K562 (cell line): ENCODE measurements at regions not wholly inside any gene's neighbourhood (a gene's known extent, or its start where the extent isn't known, plus 50 kb on each side); places are given as distances from the start of the nearest gene placed in this dataset.

Source experiments
- ATAC-seq: fragments of 200-7000 bp; cut with Tn5 transposase; 3 replicates; pipeline ENCODE4 v1.9.1; 2020; ENCODE audit warnings: moderate library complexity
- BruUV-seq: library from RNA; stranded (reverse); fragments of 400-500 nt; replicated peaks from 2 replicates; lab custom pipeline; 2021; lab: Mats Ljungman, UMichigan
- CTCF ChIA-PET: fragments of 300-600 bp; formaldehyde crosslinking; extraction: SDS; loops from one replicate; lab custom pipeline; 2021; ENCODE audit warnings: low intra/inter-chr PET ratio; lab: Yijun Ruan, JAX
- POLR2A ChIA-PET: fragments of 300-600, 350-650 bp; sonication (Branson Sonifier 250); formaldehyde crosslinking; extraction: SDS; loops from one replicate; lab custom pipeline; 2021; ENCODE audit warnings: antibody characterized with exemption, inconsistent platforms; lab: Yijun Ruan, JAX
- DNase-seq, 4 experiments: peaks; one replicate each; pipeline versions ENCODE4 v3.0.0 to v3.0.0-alpha.2; 2011 to 2018; ENCODE audit warnings: low spot score in 3 of 4, mixed read lengths in 3 of 4; ENCODE audit errors: extremely low read depth in 1 of 4
- FAIRE-seq: peaks from 2 replicates; lab custom pipeline; 2011; peaks lifted over from hg19 to GRCh38; lab: Jason Lieb, UNC
- H2AFZ ChIP-seq: 2 replicates; pipeline ENCODE4 v1.6.0; 2011; ENCODE audit warnings: low read depth, low read length, control low read depth, inconsistent platforms
- H3K27ac ChIP-seq: fragments of 200-600 bp; 3 replicates; pipeline ENCODE4 v1.8.0; 2011; ENCODE audit warnings: low read depth, mild to moderate bottlenecking, control low read depth, inconsistent platforms, low read length, moderate library complexity, mixed read lengths; ENCODE audit errors: extremely low read depth
- H3K27me3 ChIP-seq, 2 experiments: fragments of 300-600 bp in 1 of 2; 2 replicates in 1 of 2; 3 replicates in 1 of 2; pipeline versions ENCODE4 v1.6.0 to v1.8.0; 2011; ENCODE audit warnings: inconsistent platforms in 2 of 2, low read length in 2 of 2, mild to moderate bottlenecking in 1 of 2, mixed read lengths in 1 of 2, moderate library complexity in 1 of 2; ENCODE audit not compliant: control insufficient read depth in 2 of 2, insufficient read depth in 2 of 2
- H3K36me3 ChIP-seq: fragments of 300-600 bp; 3 replicates; pipeline ENCODE4 v1.8.0; 2011; ENCODE audit warnings: mild to moderate bottlenecking, low read length, inconsistent platforms; ENCODE audit not compliant: control insufficient read depth, insufficient read depth
- H3K4me1 ChIP-seq, 2 experiments: fragments of 200-600 bp in 1 of 2; replicated peaks in 1 of 2; 2 replicates in 1 of 2; 3 replicates in 1 of 2; pipeline versions ENCODE4 v1.5.1 to v1.8.0; 2011; ENCODE audit warnings: inconsistent platforms in 2 of 2, low read length in 2 of 2, mild to moderate bottlenecking in 1 of 2, mixed read lengths in 1 of 2, moderate library complexity in 1 of 2; ENCODE audit not compliant: control insufficient read depth in 2 of 2, insufficient read depth in 2 of 2
- H3K4me2 ChIP-seq: 2 replicates; pipeline ENCODE4 v1.6.1; 2011; ENCODE audit warnings: low read length, control low read depth, inconsistent platforms, mixed read lengths; ENCODE audit not compliant: insufficient read depth
- H3K4me3 ChIP-seq: fragments of 200-600 bp; sonication (generic), shearing (Covaris generic); 2 replicates; pipeline ENCODE4 v1.5.1; 2016; ENCODE audit warnings: control low read depth, inconsistent platforms
- H3K79me2 ChIP-seq: fragments of 200-600 bp; 3 replicates; pipeline ENCODE4 v1.8.0; 2011; ENCODE audit warnings: low read length, inconsistent platforms; ENCODE audit not compliant: control insufficient read depth, insufficient read depth
- H3K9ac ChIP-seq, 2 experiments: 2 replicates each; pipeline versions ENCODE4 v1.6.0 to v1.6.1; 2011; ENCODE audit warnings: low read depth in 2 of 2, low read length in 2 of 2, control low read depth in 1 of 2, inconsistent platforms in 1 of 2, mild to moderate bottlenecking in 1 of 2, mixed read lengths in 1 of 2; ENCODE audit not compliant: insufficient read depth in 1 of 2
- H3K9me1 ChIP-seq: one replicate; pipeline ENCODE4 v1.6.0; 2011; ENCODE audit warnings: inconsistent platforms, mild to moderate bottlenecking, low read length, moderate library complexity; ENCODE audit not compliant: control insufficient read depth, insufficient read depth
- H3K9me3 ChIP-seq: replicated peaks from 2 replicates; pipeline ENCODE4 v1.5.1; 2011; ENCODE audit warnings: low read depth, low read length, inconsistent platforms; ENCODE audit not compliant: control insufficient read depth, insufficient read depth
- H4K20me1 ChIP-seq: replicated peaks from 2 replicates; pipeline ENCODE4 v1.6.1; 2011; ENCODE audit warnings: low read length, inconsistent platforms, mixed read lengths; ENCODE audit not compliant: control insufficient read depth, insufficient read depth
- ARID4B ChIP-seq: sonication (generic); formaldehyde crosslinking; IDR thresholded peaks from 2 replicates; pipeline ENCODE4 v1.8.0; 2022; ENCODE audit warnings: mild to moderate bottlenecking, missing genetic modification reagents
- FOXJ2 ChIP-seq: fragments of 200-800 bp; sonication (Bioruptor generic); IDR thresholded peaks from 2 replicates; pipeline ENCODE4 v1.6.1; 2016; ENCODE audit warnings: missing genetic modification characterization, missing compliant biosample characterization
- IRF9 ChIP-seq: fragments of 450-650 bp; IDR thresholded peaks from 2 replicates; pipeline ENCODE4 v1.6.1; 2016; ENCODE audit warnings: missing biosample characterization, missing genetic modification characterization
- RNF2 ChIP-seq: sonication (generic); IDR thresholded peaks from 2 replicates; pipeline ENCODE4 v1.6.1; 2016
- THAP12 ChIP-seq: fragments of 250-450 bp; sonication (Bioruptor Pico); IDR thresholded peaks from 2 replicates; pipeline ENCODE4 v1.9.0; 2021; ENCODE audit warnings: mild to moderate bottlenecking, inconsistent platforms
- ZNF449 ChIP-seq: fragments of 250-450 bp; sonication (Bioruptor Pico); IDR thresholded peaks from 2 replicates; pipeline ENCODE4 v1.8.0; 2022; ENCODE audit warnings: moderate library complexity, mild to moderate bottlenecking, inconsistent platforms
- WGBS: fragments of 100-300 bp; shearing (Covaris generic); methylation state at CpG from one replicate; pipeline ENCODE4 v1.1.6; 2016; ENCODE audit warnings: low coverage, mixed read lengths; ENCODE audit not compliant: insufficient coverage; ENCODE audit errors: missing lambda C conversion rate; 5-methylcytosine and 5-hydroxymethylcytosine counted together
- in situ Hi-C: fragments of 300-500 bp; cut with MboI; formaldehyde crosslinking; loops from 4 replicates; pipeline ENCODE4 v1.15.0; 2018; ENCODE audit warnings: inconsistent platforms, mixed read lengths
- intact Hi-C: fragments of 100-400 bp; cut with micrococcal nuclease; formaldehyde crosslinking; loops from 2 replicates; pipeline ENCODE4 v1.14.2; 2022

- POLR2A ChIA-PET: no interaction called here
- no peak overlapping the region for H3K4me2 ChIP-seq
- no peak overlapping the region for H3K4me3 ChIP-seq
- intact Hi-C loops: no loop called here
- no peak overlapping the region for H3K9ac ChIP-seq
- H3K27ac ChIP-seq: no peak overlapping the region
- no peaks in the 10 kb centered on the region for H3K79me2 ChIP-seq
- no peaks in the 10 kb centered on the region for H4K20me1 ChIP-seq
- H3K4me1 ChIP-seq: no peaks in the 10 kb centered on the region
- ATAC-seq (no peak), DNase-seq (no peak), FAIRE-seq (no peak)
- in situ Hi-C loops: no loop called here
- no peaks in the 10 kb centered on the region for H3K9me3 ChIP-seq
- H3K9me1 ChIP-seq: no peaks in the 10 kb centered on the region
- no TSS peak for BruUV-seq
- no peak overlapping the region for H2AFZ ChIP-seq
- CTCF ChIA-PET: no interaction called here
- no peaks in the 10 kb centered on the region for H3K36me3 ChIP-seq
- no peaks in the 10 kb centered on the region for H3K27me3 ChIP-seq
- no peak for TF ChIP-seq IRF9 (tag)
- TF ChIP-seq, all 486 proteins: peak for 0
These were observed 634.8 kb downstream of the KCNJ2 start for GRCh38 chr17:70804161-70804560.

- Histone ChIP-seq H3K79me2 (no peaks in the 10 kb centered on the region), H3K4me2 (no peak overlapping the region), H3K4me3 (no peak overlapping the region), H3K27me3 (no peaks in the 10 kb centered on the region), H3K9ac (no peak overlapping the region), H3K9me1 (no peaks in the 10 kb centered on the region), H2AFZ (no peak overlapping the region), H3K9me3 (no peaks in the 10 kb centered on the region), H3K27ac (no peak overlapping the region), H3K36me3 (no peaks in the 10 kb centered on the region), H4K20me1 (no peaks in the 10 kb centered on the region), H3K4me1 (no peaks in the 10 kb centered on the region)
- no peak for FAIRE-seq
- no peak for ATAC-seq
- in situ Hi-C loops (no loop called here), intact Hi-C loops (no loop called here)
- ChIA-PET CTCF (no interaction called here), POLR2A (no interaction called here)
- DNase-seq: no peak
- WGBS: 0% methylated on average over 2 of the region's 2 CpGs
- BruUV-seq: no TSS peak
- TF ChIP-seq THAP12: no peak
- no peak for TF ChIP-seq RNF2
- TF ChIP-seq FOXJ2 (tag): no peak
- TF ChIP-seq ARID4B (CRISPR knock-in tag): no peak
- TF ChIP-seq ZNF449 (CRISPR knock-in tag): no peak
These were observed 639.3 kb downstream of the KCNJ2 start for GRCh38 chr17:70808596-70808995.
